B cell (primary cell): ENCODE measurements at regions not wholly inside any gene's neighbourhood (a gene's known extent, or its start where the extent isn't known, plus 50 kb on each side); places are given as distances from the start of the nearest gene placed in this dataset.

ENCODE experiments used
- CTCF ChIP-seq: fragments of 200-600 bp; IDR thresholded peaks from one replicate; pipeline ENCODE4 v1.8.0; 2022; ENCODE audit warnings: antibody characterized with exemption, mild to moderate bottlenecking
- EZH2 ChIP-seq: IDR thresholded peaks from 2 replicates; pipeline ENCODE4 v1.6.1; 2012; ENCODE audit warnings: borderline replicate concordance, low read depth, mild to moderate bottlenecking, moderate library complexity, low read length; ENCODE audit not compliant: insufficient read depth, poor library complexity, severe bottlenecking

- no peak for TF ChIP-seq CTCF
- TF ChIP-seq EZH2, result no peak
These were observed 233.9 kb upstream of the ZNF608 start for GRCh38 chr5:124980163-124980941.
